ENCODE measurements at regions not wholly inside any gene's neighbourhood (a gene's known extent, or its start where the extent isn't known, plus 50 kb on each side); places are given as distances from the start of the nearest gene placed in this dataset.

GRCh38 chr6:40688214-40688761 lies 101.1 kb upstream of the LRFN2 start:
- Histone ChIP-seq H3K4me1 (ENCODE audit: control insufficient read depth, insufficient read depth, low read length) (peaks cover 4% of the 10 kb centered on the region), H3K4me3 (ENCODE audit: insufficient read depth, low read depth, low read length) (no peak overlapping the region), H3K27ac (ENCODE audit: insufficient read depth, low read depth, low read length, poor library complexity, severe bottlenecking) (no peak overlapping the region), H3K36me3 (ENCODE audit: control insufficient read depth, insufficient read depth, low read length) (no peaks in the 10 kb centered on the region), H3K27me3 (ENCODE audit: control insufficient read depth, insufficient read depth, low read length, poor library complexity, severe bottlenecking) (no peaks in the 10 kb centered on the region), H3K9me3 (ENCODE audit: control insufficient read depth, low read length) (no peaks in the 10 kb centered on the region)
- WGBS, 2 experiments = 86 to 89% methylated on average over 7 of the region's 7 CpGs

- Histone ChIP-seq H3K36me3 (ENCODE audit: control insufficient read depth, insufficient read depth, low read length) (no peaks in the 10 kb centered on the region), H3K4me3 (ENCODE audit: insufficient read depth, low read depth, low read length) (no peak overlapping the region), H3K27ac (ENCODE audit: insufficient read depth, low read depth, low read length, poor library complexity, severe bottlenecking) (no peak overlapping the region), H3K9me3 (ENCODE audit: control insufficient read depth, low read length) (no peaks in the 10 kb centered on the region), H3K27me3 (ENCODE audit: control insufficient read depth, insufficient read depth, low read length, poor library complexity, severe bottlenecking) (no peaks in the 10 kb centered on the region), H3K4me1 (ENCODE audit: control insufficient read depth, insufficient read depth, low read length) (peaks cover 4% of the 10 kb centered on the region)
- 84 to 88% methylated on average over 6 of the region's 6 CpGs for WGBS, 2 experiments
Observed at GRCh38 chr6:40685862-40686261, 98.7 kb upstream of the LRFN2 start.

- no peak overlapping the region for H3K4me3 ChIP-seq (ENCODE audit: insufficient read depth, low read depth, low read length)
- H3K9me3 ChIP-seq (ENCODE audit: control insufficient read depth, low read length) = no peaks in the 10 kb centered on the region
- H3K36me3 ChIP-seq (ENCODE audit: control insufficient read depth, insufficient read depth, low read length) = no peaks in the 10 kb centered on the region
- H3K27ac ChIP-seq (ENCODE audit: insufficient read depth, low read depth, low read length, poor library complexity, severe bottlenecking) = no peak overlapping the region
- no peaks in the 10 kb centered on the region for H3K4me1 ChIP-seq (ENCODE audit: control insufficient read depth, insufficient read depth, low read length)
- no peaks in the 10 kb centered on the region for H3K27me3 ChIP-seq (ENCODE audit: control insufficient read depth, insufficient read depth, low read length, poor library complexity, severe bottlenecking)
- WGBS, 2 experiments = 84 to 88% methylated on average over 3 of the region's 3 CpGs
Observed at GRCh38 chr6:40681622-40682021, 94.5 kb upstream of the LRFN2 start.

- H3K27ac ChIP-seq (ENCODE audit: insufficient read depth, low read depth, low read length, poor library complexity, severe bottlenecking) = no peak overlapping the region
- no peak overlapping the region for H3K4me3 ChIP-seq (ENCODE audit: insufficient read depth, low read depth, low read length)
- H3K27me3 ChIP-seq (ENCODE audit: control insufficient read depth, insufficient read depth, low read length, poor library complexity, severe bottlenecking) = no peaks in the 10 kb centered on the region
- 89 to 91% methylated on average over 6 of the region's 6 CpGs for WGBS, 2 experiments
- no peaks in the 10 kb centered on the region for H3K36me3 ChIP-seq (ENCODE audit: control insufficient read depth, insufficient read depth, low read length)
- no peaks in the 10 kb centered on the region for H3K4me1 ChIP-seq (ENCODE audit: control insufficient read depth, insufficient read depth, low read length)
- no peaks in the 10 kb centered on the region for H3K9me3 ChIP-seq (ENCODE audit: control insufficient read depth, low read length)
Observed at GRCh38 chr6:40678941-40679340, 91.8 kb upstream of the LRFN2 start.

- no peaks in the 10 kb centered on the region for H3K27me3 ChIP-seq (ENCODE audit: control insufficient read depth, insufficient read depth, low read length, poor library complexity, severe bottlenecking)
- no peaks in the 10 kb centered on the region for H3K9me3 ChIP-seq (ENCODE audit: control insufficient read depth, low read length)
- H3K36me3 ChIP-seq (ENCODE audit: control insufficient read depth, insufficient read depth, low read length) = no peaks in the 10 kb centered on the region
- H3K27ac ChIP-seq (ENCODE audit: insufficient read depth, low read depth, low read length, poor library complexity, severe bottlenecking) = no peak overlapping the region
- 89 to 91% methylated on average over 8 of the region's 8 CpGs for WGBS, 2 experiments
- no peaks in the 10 kb centered on the region for H3K4me1 ChIP-seq (ENCODE audit: control insufficient read depth, insufficient read depth, low read length)
- no peak overlapping the region for H3K4me3 ChIP-seq (ENCODE audit: insufficient read depth, low read depth, low read length)
Observed at GRCh38 chr6:40674170-40674569, 87.0 kb upstream of the LRFN2 start.

GRCh38 chr6:40672087-40672486 lies 84.9 kb upstream of the LRFN2 start:
- no peak overlapping the region for H3K4me3 ChIP-seq (ENCODE audit: insufficient read depth, low read depth, low read length)
- H3K27ac ChIP-seq (ENCODE audit: insufficient read depth, low read depth, low read length, poor library complexity, severe bottlenecking) = no peak overlapping the region
- H3K4me1 ChIP-seq (ENCODE audit: control insufficient read depth, insufficient read depth, low read length) = no peaks in the 10 kb centered on the region
- H3K27me3 ChIP-seq (ENCODE audit: control insufficient read depth, insufficient read depth, low read length, poor library complexity, severe bottlenecking) = no peaks in the 10 kb centered on the region
- H3K36me3 ChIP-seq (ENCODE audit: control insufficient read depth, insufficient read depth, low read length) = no peaks in the 10 kb centered on the region
- no peaks in the 10 kb centered on the region for H3K9me3 ChIP-seq (ENCODE audit: control insufficient read depth, low read length)
- 88 to 90% methylated on average over 3 to 5 of the region's 5 CpGs for WGBS, 2 experiments

- Histone ChIP-seq H3K4me3 (ENCODE audit: insufficient read depth, low read depth, low read length) (no peak overlapping the region), H3K27me3 (ENCODE audit: control insufficient read depth, insufficient read depth, low read length, poor library complexity, severe bottlenecking) (no peaks in the 10 kb centered on the region), H3K9me3 (ENCODE audit: control insufficient read depth, low read length) (no peaks in the 10 kb centered on the region), H3K4me1 (ENCODE audit: control insufficient read depth, insufficient read depth, low read length) (no peaks in the 10 kb centered on the region), H3K36me3 (ENCODE audit: control insufficient read depth, insufficient read depth, low read length) (no peaks in the 10 kb centered on the region), H3K27ac (ENCODE audit: insufficient read depth, low read depth, low read length, poor library complexity, severe bottlenecking) (no peak overlapping the region)
- WGBS, 2 experiments = 88 to 95% methylated on average over 2 to 3 of the region's 3 CpGs
Observed at GRCh38 chr6:40671694-40672050, 84.5 kb upstream of the LRFN2 start.

- H3K4me3 ChIP-seq (ENCODE audit: insufficient read depth, low read depth, low read length) = no peak overlapping the region
- WGBS, 2 experiments = 95% methylated on average over 15 of the region's 15 CpGs
Observed at GRCh38 chr6:40671001-40671693, 84.0 kb upstream of the LRFN2 start.

GRCh38 chr6:40669343-40669742 lies 82.2 kb upstream of the LRFN2 start:
- Histone ChIP-seq H3K36me3 (ENCODE audit: control insufficient read depth, insufficient read depth, low read length) (no peaks in the 10 kb centered on the region), H3K27ac (ENCODE audit: insufficient read depth, low read depth, low read length, poor library complexity, severe bottlenecking) (no peak overlapping the region), H3K4me3 (ENCODE audit: insufficient read depth, low read depth, low read length) (no peak overlapping the region), H3K9me3 (ENCODE audit: control insufficient read depth, low read length) (no peaks in the 10 kb centered on the region), H3K27me3 (ENCODE audit: control insufficient read depth, insufficient read depth, low read length, poor library complexity, severe bottlenecking) (no peaks in the 10 kb centered on the region), H3K4me1 (ENCODE audit: control insufficient read depth, insufficient read depth, low read length) (no peaks in the 10 kb centered on the region)
- WGBS, 2 experiments = 74 to 93% methylated on average over 3 of the region's 3 CpGs

More at GRCh38 chr6:40671001-40671693, 84.0 kb upstream of the LRFN2 start:
- no peak overlapping the region for H3K27ac ChIP-seq (ENCODE audit: insufficient read depth, low read depth, low read length, poor library complexity, severe bottlenecking)
- no peaks in the 10 kb centered on the region for H3K9me3 ChIP-seq (ENCODE audit: control insufficient read depth, low read length)
- no peaks in the 10 kb centered on the region for H3K4me1 ChIP-seq (ENCODE audit: control insufficient read depth, insufficient read depth, low read length)
- no peaks in the 10 kb centered on the region for H3K36me3 ChIP-seq (ENCODE audit: control insufficient read depth, insufficient read depth, low read length)
- H3K27me3 ChIP-seq (ENCODE audit: control insufficient read depth, insufficient read depth, low read length, poor library complexity, severe bottlenecking) = no peaks in the 10 kb centered on the region

GRCh38 chr6:40668203-40668602 lies 81.0 kb upstream of the LRFN2 start:
- Histone ChIP-seq H3K4me3 (ENCODE audit: insufficient read depth, low read depth, low read length) (no peak overlapping the region), H3K36me3 (ENCODE audit: control insufficient read depth, insufficient read depth, low read length) (no peaks in the 10 kb centered on the region), H3K9me3 (ENCODE audit: control insufficient read depth, low read length) (no peaks in the 10 kb centered on the region), H3K27ac (ENCODE audit: insufficient read depth, low read depth, low read length, poor library complexity, severe bottlenecking) (no peak overlapping the region), H3K4me1 (ENCODE audit: control insufficient read depth, insufficient read depth, low read length) (no peaks in the 10 kb centered on the region), H3K27me3 (ENCODE audit: control insufficient read depth, insufficient read depth, low read length, poor library complexity, severe bottlenecking) (no peaks in the 10 kb centered on the region)
- WGBS, 2 experiments = 94 to 95% methylated on average over 2 of the region's 2 CpGs
